ENCODE measurements at regions not wholly inside any gene's neighbourhood (a gene's known extent, or its start where the extent isn't known, plus 50 kb on each side); places are given as distances from the start of the nearest gene placed in this dataset.
"Not testable (repeated sequence)": the region's sequence is repeated elsewhere in the genome, so short reads cannot be mapped to it uniquely, and the experiment has no call there.

DNA sequence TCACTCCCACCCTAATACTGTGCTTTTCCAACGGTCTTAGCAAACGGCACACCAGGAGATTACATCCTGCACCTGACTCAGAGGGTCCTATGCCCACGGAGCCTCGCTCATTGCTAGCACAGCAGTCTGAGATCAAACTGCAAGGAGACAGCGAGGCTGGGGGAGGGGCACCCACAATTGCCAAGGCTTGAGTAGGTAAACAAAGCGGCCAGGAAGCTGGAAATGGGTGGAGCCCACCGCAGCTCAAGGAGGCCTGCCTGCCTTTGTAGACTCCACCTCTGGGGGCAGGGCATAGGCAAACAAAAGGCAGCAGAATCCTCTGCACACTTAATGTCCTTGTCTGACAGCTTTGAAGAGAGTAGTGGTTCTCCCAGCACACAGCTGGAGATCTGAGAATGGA lies 450.2 kb downstream of the DIRAS2 start:
- peak; percentile 35 for DNase-seq

DNA sequence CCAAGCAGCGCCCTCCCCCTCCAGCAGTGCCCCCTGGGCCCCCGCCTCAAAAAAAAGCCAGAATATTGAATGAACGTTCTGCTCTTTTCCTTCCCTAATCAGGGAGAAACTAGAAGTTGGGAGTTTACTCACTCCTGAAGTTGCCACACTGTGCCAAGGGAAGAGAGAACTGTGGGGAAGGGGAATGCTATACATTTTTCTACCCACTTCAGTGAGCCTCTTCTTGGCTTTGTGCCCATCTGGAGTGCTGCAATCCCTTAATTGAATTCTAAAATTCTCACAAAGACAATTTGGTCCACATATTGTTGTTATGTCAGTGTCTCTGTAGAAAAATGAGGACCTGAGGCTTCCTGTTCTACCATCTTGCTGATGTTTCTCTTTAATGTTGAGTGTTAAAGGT lies 443.7 kb downstream of the DIRAS2 start:
- no peak for DNase-seq

DNA sequence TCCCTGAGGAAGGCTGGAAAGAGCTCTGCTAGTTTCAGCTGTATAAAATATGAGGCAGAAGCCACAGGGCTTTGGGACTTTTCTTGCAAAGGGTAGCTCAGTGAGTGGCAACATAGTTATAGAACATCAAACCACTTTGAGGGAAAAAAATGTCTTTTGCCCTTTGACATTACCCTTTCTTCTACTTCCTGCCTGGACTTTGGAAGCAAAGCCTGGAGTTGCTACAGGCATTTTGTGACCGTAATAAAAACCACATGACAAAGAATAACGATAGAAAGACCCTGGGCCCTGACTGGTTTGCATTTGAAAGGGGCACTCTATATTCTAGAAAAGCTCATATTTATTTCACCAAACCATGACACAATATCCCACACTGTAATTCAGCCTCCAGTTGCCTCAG lies 440.9 kb downstream of the DIRAS2 start:
- DNase-seq = no peak

DNA sequence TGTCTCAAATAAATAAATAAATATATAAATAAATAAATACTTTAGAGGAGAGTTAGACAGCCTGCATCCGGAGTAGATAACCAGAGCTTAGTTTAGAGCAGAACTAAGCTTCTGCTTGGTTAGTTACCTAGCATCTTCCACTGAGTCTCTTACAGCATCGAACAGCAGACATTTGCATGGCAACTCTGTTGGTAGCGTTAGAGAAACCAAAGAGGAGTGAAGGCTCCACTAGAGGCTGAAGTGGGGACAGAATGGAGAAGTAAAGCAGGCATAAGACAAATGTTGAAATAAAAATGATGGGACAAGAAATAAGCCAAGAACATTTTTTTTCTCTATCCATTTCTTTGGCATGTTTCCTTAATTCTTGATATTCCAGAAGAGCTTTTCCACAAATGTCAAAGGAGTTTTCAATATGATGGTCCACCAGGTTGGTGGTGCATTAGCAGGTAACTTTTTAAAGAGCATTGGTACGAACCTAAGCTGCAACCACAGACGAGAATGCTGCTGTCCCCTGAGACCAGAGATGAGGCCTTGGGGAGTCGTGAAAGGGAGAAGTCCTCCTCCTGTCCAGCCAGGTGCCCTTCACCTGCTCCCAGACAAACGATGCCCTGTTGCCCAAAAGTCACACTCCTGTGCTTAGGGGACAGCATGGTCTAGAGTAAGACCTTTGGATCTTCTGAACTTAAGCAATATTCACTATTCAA lies 438.3 kb downstream of the DIRAS2 start:
- DNase-seq = no peak

DNA sequence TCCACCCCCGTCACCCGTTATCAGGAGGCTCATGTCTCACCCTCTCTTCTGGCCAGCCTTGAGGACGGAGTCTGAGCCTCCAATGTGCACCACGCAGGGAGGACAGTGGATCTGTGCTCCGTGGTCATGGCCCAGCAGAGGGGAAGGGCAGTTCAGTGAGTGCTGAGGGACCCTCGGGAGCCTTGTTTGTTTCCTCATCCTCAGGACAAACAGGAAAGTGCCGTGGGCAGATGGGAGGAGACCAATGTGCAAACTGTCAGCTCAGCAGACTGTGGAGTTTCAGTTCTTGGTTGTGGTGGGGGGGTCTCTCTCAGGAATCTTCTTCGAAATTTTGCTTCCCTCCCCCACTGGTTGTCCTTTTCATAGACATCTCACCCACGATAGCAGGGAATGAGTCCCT lies 429.6 kb downstream of the DIRAS2 start:
- not testable (repeated sequence) for DNase-seq

DNA sequence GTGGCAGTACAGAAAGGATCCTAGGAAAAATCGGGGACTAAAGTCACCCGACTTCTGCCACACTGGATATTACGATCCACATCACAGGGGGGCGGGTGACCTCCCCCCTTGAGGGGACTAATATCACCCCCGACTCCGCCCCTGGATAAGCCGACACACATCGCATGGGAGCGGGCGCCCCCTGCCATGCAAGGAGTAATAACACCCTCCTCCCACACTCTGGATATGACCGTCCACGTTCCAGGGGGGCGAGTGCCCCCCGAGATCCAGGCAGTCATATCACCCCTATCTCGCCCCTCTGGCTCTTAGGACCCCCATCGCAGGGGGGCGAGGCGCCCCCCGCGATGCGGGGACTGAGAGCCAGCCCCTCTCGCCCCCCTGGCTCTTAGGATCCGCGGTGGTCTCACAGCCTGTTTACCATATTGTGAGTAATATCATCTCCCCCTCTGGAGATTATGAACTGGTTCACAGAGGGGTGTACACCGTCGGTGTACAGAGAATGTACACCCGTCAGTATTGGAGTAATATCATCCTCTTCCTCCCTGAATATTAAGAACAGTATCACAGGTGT lies 423.0 kb downstream of the DIRAS2 start:
- DNase-seq = no peak

DNA sequence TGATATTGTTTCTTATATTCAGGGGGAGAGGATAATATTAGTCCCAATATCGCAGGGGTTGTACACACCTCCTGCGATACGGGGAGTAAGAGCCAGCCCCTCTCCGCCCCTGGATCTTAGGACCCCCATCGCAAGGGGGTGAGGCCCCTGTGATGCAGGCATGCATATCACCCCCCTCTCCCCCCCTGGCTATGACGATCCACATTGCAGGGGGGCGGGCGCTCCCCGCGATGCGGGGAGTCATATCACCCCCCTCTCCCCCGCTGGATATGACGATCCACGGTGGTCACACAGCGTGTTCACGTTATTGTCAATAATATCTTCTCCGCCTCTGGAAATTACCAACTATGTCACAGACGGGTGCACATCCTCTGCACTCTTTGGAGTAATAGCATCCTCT lies 420.7 kb downstream of the DIRAS2 start:
- not testable (repeated sequence) for DNase-seq

DNA sequence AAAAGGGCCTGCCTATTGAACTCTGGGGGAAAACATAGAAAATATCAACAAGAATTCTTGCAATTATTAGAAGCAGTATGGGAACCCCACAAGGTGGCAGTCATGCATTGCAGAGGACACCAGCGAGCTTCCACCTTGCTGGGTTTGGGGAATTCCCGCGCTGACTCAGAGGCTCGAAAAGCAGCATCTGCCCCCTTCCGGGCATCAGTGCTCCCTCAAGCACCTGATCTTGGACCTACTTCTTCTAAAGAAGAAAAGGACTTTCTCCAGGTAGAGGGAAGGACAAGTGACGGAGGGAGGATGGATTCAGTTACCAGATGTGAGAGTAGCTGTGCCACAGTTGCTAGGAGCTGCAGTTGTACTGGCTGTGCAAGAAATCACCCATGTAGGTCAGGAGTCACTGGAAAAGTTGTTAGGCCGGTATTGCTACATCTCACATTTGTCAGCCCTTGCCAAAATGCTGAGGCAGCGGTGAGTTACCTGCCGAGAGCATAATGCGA lies 415.7 kb downstream of the DIRAS2 start:
- peak; percentile 43 for DNase-seq

DNA sequence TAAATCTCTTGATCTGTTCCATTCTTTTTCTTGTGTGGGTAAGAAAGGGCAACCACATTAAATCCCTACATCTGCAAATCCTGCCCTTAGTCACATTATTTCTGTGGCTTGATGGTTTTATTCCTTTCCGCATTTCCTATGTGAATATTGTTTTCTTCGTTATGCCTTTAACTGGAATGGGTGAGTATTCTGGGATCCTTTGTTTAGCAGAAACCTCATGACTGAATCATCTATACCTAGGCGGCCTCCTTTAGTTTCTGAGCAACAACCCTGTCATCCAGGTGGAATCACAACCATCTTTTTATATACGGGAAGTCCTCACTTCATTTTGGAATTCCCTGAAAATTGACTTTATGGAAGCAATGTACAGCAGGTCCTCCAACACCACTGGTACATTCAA lies 409.5 kb downstream of the DIRAS2 start:
- DNase-seq = not testable (repeated sequence)

DNA sequence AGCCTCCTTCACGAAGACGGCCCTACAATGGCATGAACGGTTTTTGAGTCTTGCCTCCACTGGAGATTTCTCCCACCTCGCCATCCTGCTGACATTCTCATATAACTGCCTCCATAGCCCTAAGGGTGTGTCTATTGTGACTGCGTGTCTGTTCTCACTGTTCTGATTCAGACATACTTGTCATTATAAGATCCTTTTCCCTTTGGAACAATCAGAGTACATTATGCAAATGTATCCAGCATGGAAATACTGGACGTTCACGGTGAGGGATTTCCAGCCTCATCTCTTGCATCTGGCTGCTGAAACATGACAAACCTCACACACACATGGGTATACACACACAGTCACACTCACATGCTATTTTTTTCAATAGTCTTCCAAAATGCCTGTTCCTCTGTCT lies 402.1 kb downstream of the DIRAS2 start:
- DNase-seq = no peak

DNA sequence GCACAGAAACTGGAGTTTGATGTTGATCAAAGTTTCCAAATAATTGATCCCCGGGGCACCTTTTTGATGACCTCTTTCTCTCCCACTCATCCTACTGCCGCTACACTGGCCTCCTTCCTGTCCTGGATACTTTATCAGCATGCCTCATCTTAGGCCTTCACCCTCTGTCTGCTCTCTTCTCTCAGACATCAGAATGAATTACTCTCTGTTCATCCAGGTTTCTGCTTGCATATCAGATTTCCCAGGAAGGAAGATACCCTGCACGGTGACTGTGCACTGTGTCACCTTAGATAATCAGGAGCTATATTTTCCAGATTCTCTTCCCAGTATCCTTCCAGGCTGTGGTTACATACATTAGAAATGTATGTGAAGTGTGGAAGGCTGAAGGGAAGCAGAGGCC lies 397.0 kb downstream of the DIRAS2 start:
- no peak for DNase-seq

DNA sequence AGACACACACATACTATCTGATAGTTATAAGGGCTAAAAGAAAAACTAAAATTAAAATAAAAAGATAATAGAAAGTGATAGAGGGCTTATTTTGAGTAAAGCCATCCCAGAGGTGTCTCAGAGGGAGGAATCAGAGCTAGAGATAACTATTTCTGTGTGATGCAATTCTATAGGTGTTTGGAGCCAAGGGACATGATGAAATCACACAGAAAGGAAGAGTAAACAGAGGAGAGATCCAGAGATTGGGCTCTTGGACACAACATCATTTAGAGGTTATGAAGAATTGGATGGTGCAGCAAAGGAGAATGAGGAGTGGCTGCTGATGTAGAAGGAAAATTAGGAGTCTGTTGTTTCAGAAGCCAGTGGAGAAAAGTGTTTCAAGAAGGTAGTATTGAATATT lies 393.5 kb downstream of the DIRAS2 start:
- DNase-seq = no peak

DNA sequence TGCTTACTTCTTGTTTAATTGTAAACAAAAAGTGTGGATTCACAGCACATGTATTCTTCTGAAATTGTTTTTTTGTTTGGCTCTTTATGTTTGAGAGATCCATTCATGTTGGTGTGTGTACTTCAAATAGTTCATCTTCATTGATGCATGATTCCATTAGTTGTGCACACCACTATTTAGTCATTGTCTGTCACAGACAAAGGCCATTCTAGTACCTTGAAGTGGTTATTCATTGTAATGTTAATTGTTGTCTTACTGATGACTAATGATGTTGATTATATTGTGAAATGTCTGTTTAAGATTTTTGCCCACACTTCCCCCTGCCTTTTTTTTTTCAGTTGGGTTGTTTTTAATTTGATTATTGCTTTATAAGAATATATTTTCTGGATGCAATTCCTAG lies 391.3 kb downstream of the DIRAS2 start:
- DNase-seq = no peak

DNA sequence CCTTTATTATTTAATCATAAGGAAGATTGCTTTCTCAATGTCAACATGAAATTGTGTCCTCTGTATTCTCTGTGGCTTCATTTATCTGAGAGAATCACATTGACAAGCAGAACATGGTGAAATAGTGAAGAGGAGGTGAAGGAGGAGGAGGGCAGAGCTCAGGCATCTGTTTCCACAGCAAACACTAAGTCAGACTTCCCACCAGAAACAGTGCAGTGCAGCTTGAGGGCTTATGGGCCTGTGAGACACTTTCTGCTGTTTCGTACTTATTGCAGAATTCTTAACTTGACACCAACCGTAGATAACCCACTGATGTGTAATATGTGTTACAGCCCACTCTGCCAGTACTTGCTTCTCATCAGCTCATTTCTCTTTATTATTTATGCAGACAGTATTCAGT lies 386.3 kb downstream of the DIRAS2 start:
- DNase-seq = no peak

DNA sequence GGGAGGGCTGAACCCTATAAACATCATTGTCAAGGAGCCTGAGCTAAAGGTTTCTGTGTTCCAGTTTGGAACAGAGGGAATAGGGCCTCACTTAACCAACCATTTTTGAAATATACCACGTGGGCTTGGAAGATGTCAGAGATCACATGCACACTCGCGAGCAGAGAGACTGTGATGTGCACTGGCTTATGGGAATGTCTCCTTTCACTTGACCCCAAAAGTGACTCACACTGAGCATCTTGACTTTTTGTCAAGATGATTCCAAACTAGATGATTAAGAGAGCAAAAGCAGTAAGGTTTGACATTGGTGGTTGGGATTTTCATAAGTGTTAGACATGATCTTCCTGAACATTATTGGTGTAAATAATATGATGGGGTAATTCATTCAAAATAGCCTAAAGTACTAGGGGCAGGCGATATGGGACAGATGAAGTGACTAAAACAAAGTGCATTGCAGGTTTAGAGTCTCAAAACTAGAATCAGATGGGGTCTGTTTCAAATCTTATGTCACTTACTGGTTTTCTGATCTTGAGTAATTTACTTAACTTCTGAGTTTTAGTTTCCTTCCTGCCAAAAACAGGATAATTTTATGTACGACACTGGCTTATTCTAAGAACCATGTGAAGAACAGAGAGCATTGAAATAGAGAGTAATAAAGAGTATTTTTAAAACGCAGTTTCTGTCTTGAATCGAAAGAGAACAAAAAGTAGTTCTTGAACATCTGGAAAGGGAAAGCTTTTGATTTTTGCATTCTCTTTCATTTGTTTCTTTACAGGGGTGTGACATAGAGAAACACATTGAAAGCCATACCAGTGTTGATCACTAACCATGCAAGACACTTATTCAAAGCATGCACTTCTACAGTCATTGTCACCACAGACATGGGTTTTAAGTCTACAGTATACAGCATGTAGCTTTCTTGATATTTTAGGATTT lies 383.0 kb downstream of the DIRAS2 start:
- DNase-seq = no peak

DNA sequence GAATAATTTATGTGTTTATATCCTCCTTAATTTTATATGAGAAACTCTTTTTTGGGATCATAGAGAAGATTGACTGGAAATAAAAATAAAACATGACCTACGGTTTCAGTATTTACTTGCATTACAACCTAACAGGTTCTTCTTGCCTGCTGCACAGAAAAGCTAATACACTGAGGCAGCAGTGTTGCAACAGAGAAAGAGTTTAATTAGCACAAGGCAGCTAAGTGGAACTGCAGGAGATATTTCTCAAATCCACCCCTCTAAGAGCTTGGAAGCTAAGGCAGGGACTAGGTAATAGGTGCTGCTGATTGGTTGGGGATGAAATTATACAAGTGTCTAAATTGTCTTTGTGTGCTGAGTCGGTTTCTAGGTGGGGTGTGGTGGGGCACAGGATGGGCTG lies 380.9 kb downstream of the DIRAS2 start:
- no peak for DNase-seq

DNA sequence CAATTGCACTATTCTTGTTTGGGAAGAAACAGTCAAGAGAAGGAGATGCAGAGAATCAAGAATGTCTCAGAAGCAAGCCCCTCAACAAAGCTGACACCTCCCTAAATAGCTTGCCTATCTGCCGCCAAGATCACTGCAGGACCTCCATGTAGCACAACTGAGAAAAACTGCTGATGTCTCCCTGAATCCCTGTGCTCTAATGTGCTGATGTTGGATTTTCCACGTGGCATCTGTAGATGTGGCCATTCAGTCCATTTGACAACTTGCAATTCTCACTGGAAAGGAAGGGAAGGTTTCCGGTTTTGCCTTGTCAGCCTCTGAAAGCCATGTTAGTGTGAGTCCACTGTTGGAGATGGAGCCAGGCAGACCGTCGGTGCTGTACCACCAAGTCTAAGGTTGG lies 374.0 kb downstream of the DIRAS2 start:
- DNase-seq = no peak

DNA sequence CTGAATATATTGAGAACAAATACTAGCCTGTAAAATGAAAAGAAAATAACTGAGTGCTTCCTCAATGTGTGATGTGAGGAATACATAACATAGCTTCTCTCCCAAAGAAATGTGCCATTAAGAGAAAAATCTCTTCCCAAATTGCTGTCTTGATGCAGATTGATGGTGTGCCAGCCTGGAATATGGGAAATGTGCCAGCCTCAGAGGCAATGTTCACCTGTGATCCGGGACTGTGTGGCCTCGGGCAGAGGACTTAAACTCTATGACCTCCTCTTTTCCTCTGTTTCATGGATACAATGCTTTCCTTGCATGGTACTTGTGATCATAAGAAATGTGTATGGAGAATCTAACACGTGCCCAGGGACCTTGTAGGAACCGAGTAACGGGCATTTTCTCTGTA lies 370.9 kb downstream of the DIRAS2 start:
- DNase-seq = no peak

DNA sequence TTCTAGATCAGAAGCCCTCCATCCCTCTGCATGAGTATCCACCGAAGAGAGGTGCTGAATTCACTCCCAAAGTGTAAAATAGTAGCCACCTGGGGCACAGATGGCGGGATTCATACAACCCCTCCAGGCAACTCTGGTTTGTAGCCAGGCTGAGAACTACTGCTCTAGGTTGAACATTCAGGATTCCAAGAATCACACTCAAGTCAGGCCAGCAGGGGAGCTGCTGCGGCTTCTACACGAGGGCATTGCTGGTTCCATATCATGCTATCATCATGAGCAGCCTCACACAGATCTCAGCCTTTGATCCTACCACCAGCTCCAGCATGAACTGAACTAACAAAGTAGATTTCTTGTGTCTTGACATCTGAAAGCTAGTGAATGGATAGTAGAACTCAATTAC lies 367.9 kb downstream of the DIRAS2 start:
- DNase-seq = no peak

DNA sequence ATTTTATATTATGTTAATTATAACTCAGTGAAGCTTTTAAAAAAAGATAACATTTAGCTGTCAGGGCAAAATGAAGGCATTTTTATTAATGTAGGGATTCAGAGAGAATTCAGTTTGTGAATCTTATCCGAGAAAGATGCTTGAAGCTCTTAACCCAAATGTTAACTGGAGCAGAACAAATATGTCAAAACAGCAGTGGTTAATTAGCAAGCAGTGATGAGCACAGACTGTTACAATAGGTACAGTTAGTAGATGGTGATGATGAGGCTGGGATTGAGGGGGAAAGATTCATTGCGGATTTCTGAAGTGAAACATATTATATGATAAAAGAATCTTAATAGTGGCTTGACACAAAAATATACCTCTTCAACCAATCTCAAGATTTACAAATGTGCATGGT lies 356.7 kb downstream of the DIRAS2 start:
- DNase-seq = no peak

DNA sequence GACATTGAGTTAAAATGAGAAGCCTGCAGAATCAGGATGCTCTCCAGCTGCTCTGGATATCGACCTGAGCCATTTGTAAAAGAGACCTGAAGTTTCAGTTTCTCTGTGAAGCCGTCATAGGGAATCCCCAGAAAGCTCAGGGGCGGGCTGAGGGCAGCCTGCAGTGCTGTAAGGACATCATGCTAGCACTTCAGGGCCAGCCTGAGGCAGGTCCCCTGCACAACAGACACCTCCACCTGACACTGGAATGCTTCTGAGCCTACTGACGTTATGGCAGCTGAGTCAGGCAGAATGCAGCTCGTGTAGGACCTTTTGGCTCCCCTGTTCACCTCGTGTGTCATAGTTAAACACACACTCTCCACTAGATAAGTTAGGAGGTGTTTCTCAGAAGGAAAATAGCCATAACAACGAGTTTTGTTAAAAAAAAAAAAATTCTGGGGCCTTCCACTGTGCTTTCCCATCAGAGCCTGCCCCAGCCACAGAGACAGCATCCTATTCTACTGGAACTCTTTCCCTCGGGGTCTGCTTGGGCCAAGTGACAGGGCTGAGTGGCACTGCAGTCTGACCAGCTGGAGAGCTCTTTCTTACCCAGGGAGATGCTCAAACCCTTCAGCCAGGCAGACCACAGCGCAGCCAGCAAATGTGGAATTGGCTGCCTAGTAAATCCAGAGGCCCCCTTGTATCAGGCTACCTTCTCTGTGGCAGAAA lies 354.9 kb downstream of the DIRAS2 start:
- no peak for DNase-seq

DNA sequence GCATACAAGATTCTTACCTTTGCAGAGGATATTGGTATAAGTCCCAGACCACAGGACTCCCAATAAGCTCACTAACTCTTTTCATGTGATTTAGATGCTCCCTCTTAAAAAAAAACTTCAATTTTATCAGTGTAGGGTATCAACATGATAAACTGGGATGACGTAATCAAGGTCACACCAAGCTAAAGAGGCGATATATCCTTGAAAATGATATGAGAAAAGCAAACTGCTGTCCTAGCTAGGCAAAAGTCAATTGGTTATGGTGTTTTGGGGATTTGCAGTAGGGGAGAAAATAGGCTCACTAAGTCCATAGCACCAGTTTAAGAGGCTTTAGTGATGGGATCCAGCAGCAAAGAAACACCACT lies 354.4 kb downstream of the DIRAS2 start:
- DNase-seq = no peak
